ENCODE measurements at regions not wholly inside any gene's neighbourhood (a gene's known extent, or its start where the extent isn't known, plus 50 kb on each side); places are given as distances from the start of the nearest gene placed in this dataset.

- DNase-seq: no peak
These were observed 150.4 kb upstream of the MAX start for GRCh38 chr14:65252482-65253255.

- no peak for DNase-seq
These were observed 152.8 kb upstream of the MAX start for GRCh38 chr14:65255029-65255545.

GRCh38 chr14:65255583-65256461 is 153.5 kb upstream of the MAX start:
- no peak for DNase-seq

GRCh38 chr14:65256714-65257113 is 154.4 kb upstream of the MAX start:
- DNase-seq: no peak

GRCh38 chr14:65257425-65257824 is 155.1 kb upstream of the FUT8 start:
- DNase-seq: no peak

GRCh38 chr14:65258391-65258790 is 154.1 kb upstream of the FUT8 start:
- DNase-seq: no peak

DNA sequence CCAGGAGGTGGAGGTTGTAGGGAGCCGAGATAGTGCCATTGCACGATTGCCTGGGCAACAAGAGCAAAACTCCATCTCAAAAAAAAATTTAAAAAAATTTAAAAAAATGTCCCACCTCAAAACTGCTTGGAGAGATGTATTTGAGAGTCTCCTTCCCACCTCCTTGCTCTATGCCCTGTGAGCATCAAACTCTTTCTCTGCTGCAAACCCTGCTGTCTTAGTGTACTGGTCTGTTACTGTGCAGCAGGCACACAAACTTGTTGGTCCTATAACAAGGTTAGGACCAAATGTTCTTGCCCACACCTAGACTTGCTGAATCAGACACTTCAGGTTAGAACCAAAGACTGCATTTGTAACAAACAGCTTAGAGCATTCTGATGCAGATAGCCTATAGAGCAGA is 153.5 kb upstream of the FUT8 start:
- no peak for DNase-seq

DNA sequence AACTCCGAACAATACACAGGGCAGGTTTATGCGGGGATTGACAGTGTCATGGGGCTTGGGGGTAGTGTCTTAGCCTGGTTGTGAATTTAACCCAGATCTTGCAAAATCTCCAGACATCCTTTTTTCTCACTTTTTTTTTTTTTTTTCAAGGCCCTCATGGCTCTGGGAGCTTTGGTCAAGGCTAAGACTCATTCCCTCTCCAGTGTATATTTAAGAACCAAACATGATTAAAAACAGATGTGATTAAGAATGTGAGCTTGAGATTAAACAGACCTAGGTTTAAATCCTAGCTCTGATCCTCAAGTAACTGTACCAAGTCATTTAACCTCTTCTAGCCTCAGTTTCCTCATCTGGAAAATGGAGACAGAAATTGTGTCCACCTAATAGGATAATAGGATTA is 151.7 kb upstream of the FUT8 start:
- DNase-seq: no peak

DNA sequence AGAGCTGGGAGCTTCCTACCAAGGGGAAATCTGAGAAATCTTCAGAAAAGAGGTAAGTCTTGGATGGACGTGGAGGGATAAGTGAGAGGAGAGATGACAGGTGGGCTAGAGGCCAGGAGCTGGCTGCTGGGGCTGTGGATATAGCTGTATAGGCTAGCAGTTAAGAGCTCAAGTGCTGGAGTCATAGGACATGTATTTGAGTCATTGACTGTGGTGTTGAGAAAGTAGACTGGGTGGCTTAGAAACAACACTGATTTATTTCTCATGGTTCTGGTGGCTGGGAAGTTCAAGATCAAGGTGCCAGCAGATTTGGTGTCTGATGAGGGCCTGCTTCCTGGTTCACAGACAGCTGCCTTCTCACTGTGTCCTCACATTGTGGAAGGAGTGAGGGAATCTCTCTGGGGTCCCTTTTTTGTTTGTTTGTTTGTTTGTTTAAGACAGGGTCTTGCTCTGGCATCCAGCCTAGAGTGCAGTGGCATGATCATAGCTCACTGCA is 151.1 kb upstream of the FUT8 start:
- no peak for DNase-seq

- no peak for DNase-seq
These were observed 150.6 kb upstream of the FUT8 start for GRCh38 chr14:65261946-65262345.

GRCh38 chr14:65263177-65263788 is 149.2 kb upstream of the FUT8 start:
- no peak for DNase-seq

- no peak for DNase-seq
These were observed 144.7 kb upstream of the FUT8 start for GRCh38 chr14:65267856-65268255.

GRCh38 chr14:65268594-65268993 is 143.9 kb upstream of the FUT8 start:
- no peak for DNase-seq

GRCh38 chr14:65269732-65270131 is 142.8 kb upstream of the FUT8 start:
- DNase-seq: no peak

DNA sequence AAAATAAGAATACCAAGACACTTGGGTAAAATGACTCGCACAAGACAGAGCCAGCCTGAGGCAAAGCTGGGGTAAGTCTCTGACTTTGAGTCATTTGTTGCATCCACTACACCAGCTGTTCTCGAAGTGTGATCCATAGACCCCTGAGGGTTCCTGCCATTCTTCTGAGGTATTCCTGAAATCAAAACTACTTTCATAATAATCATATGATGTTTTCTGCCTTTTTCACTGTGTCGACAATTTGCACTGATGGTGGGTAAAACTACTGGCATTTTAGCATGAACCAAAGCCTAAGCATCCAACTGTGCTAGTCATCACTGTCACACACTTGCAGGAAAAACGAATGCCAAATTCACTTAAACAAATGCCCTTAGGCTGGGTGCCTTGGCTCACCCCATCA is 135.5 kb upstream of the FUT8 start:
- DNase-seq: no peak

DNA sequence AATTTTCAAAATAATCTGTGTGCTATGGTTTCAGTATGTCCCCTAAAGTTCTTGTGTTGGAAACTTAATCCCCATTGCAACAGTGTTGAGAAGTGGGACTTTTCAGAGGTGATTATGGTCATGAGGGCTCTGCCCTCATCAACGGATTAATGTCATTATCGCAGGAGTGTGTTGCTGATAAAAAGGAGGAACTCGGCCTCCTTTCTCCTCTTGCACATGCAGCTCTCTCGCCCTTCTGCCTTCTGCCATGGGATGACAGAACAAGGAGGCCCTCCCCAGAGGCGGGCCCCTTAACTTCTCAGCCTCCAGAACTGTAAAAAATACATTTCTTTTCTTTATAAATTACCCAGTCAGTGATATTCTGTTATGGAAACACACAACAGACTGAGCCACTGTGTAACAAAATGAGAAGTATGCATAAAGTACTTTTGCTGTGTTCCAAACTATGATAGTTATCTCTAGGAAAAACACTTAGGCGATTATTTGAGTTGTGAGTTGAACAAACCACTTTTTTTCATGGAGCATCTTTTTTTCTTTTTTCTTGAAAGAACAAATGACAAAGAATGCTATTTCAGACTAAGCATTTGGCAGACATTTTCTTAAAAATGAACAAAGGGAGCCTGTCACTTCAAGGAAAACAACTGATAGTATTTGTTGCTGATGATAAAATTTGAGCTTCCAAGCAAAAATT is 134.8 kb upstream of the FUT8 start:
- DNase-seq: no peak

DNA sequence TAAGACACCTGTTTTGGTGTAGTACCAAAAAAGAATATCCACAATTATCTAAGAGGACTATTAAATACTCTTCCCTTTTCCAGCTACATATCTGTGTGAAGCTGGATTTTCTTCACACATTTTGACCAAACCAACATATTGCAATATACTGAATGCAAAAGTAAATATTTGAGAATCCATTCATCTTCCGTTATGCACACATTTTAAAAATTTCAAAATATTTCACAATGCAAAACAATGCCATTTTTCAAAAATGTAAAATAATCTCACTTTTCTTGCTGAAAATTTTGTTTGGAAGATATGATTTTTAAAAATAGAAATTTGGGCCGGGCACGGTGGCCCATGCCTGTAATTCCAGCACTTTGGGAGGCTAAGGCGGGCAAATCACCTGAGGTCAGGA is 133.9 kb upstream of the FUT8 start:
- no peak for DNase-seq

- no peak for DNase-seq
These were observed 133.0 kb upstream of the FUT8 start for GRCh38 chr14:65279510-65279909.

GRCh38 chr14:65279958-65280357 is 132.6 kb upstream of the FUT8 start:
- no peak for DNase-seq

DNA sequence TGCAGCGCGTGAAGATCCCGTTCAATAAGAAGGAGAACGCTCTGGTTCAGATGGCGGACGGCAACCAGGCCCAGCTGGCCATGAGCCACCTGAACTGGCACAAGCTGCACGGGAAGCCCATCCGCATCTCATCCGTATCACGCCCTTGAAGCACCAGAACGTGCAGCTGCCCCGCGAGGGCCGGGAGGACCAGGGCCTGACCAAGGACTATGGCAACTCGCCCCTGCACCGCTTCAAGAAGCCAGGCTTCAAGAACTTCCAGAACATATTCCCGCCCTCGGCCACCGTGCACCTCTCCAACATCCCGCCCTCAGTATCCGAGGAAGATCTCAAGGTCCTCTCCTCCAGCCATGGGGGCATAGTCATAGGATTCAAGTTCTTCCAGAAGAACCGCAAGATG is 131.9 kb upstream of the FUT8 start:
- no peak for DNase-seq

GRCh38 chr14:65281991-65282895 is 130.3 kb upstream of the FUT8 start:
- DNase-seq: peak; percentile 21

DNA sequence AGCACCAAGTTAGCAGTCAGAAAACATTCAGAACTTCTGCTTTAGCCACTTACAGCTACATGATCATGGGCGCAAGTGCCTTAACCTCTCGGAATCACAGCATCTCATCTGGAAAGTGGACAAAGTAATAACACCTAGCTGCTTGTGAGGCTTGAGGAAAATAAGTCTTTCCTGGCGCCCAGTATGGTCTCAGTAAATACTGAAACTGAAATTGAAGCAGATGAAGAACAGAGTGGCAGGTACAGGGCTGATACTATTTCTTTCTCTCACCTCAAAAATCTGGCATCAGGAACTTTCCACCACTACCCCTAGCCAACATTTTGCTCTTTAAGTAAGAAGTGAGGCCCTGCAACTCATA is 129.7 kb upstream of the FUT8 start:
- DNase-seq: no peak
